Raji (cell line): ENCODE measurements at regions not wholly inside any gene's neighbourhood (a gene's known extent, or its start where the extent isn't known, plus 50 kb on each side); places are given as distances from the start of the nearest gene placed in this dataset.
A peak's percentile ranks its signal among the peaks of the same experiment; 100 is the strongest.

Experiments
- POLR2A ChIP-seq: IDR thresholded peaks from 2 replicates; pipeline ENCODE4 v1.6.1; 2011; ENCODE audit warnings: low read depth, low read length, control low read depth; ENCODE audit not compliant: insufficient read depth

- no peak for TF ChIP-seq POLR2A
Measured at GRCh38 chr14:53252141-53252540, 99.0 kb upstream of the DDHD1 start.

- TF ChIP-seq POLR2A = no peak
Measured at GRCh38 chr14:53249059-53249458, 95.9 kb upstream of the DDHD1 start.

- TF ChIP-seq POLR2A = no peak
Measured at GRCh38 chr14:53247596-53248370, 94.7 kb upstream of the DDHD1 start.

- no peak for TF ChIP-seq POLR2A
Measured at GRCh38 chr14:53237488-53237887, 84.4 kb upstream of the DDHD1 start.

- TF ChIP-seq POLR2A = no peak
Measured at GRCh38 chr14:53236708-53237107, 83.6 kb upstream of the DDHD1 start.

- no peak for TF ChIP-seq POLR2A
Measured at GRCh38 chr14:53231171-53231570, 78.0 kb upstream of the DDHD1 start.

- TF ChIP-seq POLR2A = no peak
Measured at GRCh38 chr14:53228966-53229365, 75.8 kb upstream of the DDHD1 start.

GRCh38 chr14:53227154-53227718 is 74.1 kb upstream of the DDHD1 start:
- TF ChIP-seq POLR2A = no peak

GRCh38 chr14:53226553-53226952 is 73.4 kb upstream of the DDHD1 start:
- TF ChIP-seq POLR2A = no peak

GRCh38 chr14:53220914-53221313 is 67.8 kb upstream of the DDHD1 start:
- TF ChIP-seq POLR2A = no peak

- TF ChIP-seq POLR2A = no peak
Measured at GRCh38 chr14:53218161-53218560, 65.0 kb upstream of the DDHD1 start.

GRCh38 chr14:53217316-53217994 is 64.3 kb upstream of the DDHD1 start:
- TF ChIP-seq POLR2A = peak; percentile 46

- no peak for TF ChIP-seq POLR2A
Measured at GRCh38 chr14:53215101-53215500, 62.0 kb upstream of the DDHD1 start.

- no peak for TF ChIP-seq POLR2A
Measured at GRCh38 chr14:53214384-53214783, 61.3 kb upstream of the DDHD1 start.

GRCh38 chr14:53213761-53214160 is 60.6 kb upstream of the DDHD1 start:
- no peak for TF ChIP-seq POLR2A

- TF ChIP-seq POLR2A = no peak
Measured at GRCh38 chr14:53209370-53209769, 56.2 kb upstream of the DDHD1 start.
